ENCODE measurements at regions not wholly inside any gene's neighbourhood (a gene's known extent, or its start where the extent isn't known, plus 50 kb on each side); places are given as distances from the start of the nearest gene placed in this dataset.
A peak's percentile ranks its signal among the peaks of the same experiment; 100 is the strongest.

- Histone ChIP-seq H3K36me3 (replicated peaks) (no peaks in the 10 kb centered on the region), H3K4me3 (ENCODE audit: low read depth, low read length) (peak overlapping the region; percentile 31), H3K27ac (no peak overlapping the region), H3K27me3 (replicated peaks) (no peaks in the 10 kb centered on the region)
- TF ChIP-seq, protein P1, sequence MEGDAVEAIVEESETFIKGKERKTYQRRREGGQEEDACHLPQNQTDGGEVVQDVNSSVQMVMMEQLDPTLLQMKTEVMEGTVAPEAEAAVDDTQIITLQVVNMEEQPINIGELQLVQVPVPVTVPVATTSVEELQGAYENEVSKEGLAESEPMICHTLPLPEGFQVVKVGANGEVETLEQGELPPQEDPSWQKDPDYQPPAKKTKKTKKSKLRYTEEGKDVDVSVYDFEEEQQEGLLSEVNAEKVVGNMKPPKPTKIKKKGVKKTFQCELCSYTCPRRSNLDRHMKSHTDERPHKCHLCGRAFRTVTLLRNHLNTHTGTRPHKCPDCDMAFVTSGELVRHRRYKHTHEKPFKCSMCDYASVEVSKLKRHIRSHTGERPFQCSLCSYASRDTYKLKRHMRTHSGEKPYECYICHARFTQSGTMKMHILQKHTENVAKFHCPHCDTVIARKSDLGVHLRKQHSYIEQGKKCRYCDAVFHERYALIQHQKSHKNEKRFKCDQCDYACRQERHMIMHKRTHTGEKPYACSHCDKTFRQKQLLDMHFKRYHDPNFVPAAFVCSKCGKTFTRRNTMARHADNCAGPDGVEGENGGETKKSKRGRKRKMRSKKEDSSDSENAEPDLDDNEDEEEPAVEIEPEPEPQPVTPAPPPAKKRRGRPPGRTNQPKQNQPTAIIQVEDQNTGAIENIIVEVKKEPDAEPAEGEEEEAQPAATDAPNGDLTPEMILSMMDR (IDR thresholded peaks at IDR 0.05; ENCODE audit: low read depth, low read length, missing control alignments): no peak
- DNase-seq: no peak
- in situ Hi-C loops (cut with HindIII; ENCODE audit: low pct_ligation_motif_present, low sequenced_read_pairs): no loop called here
Measured at GRCh38 chr2:199603721-199604291, 146.1 kb upstream of the SATB2 start.

- no peaks in the 10 kb centered on the region for H3K36me3 ChIP-seq (replicated peaks)
- H3K4me3 ChIP-seq (ENCODE audit: low read depth, low read length): no peak overlapping the region
- no peaks in the 10 kb centered on the region for H3K27me3 ChIP-seq (replicated peaks)
- H3K27ac ChIP-seq: no peak overlapping the region
- in situ Hi-C loops (cut with HindIII; ENCODE audit: low pct_ligation_motif_present, low sequenced_read_pairs): no loop called here
- TF ChIP-seq, protein P1 (IDR thresholded peaks at IDR 0.05; ENCODE audit: low read depth, low read length, missing control alignments): no peak
- DNase-seq: no peak
Measured at GRCh38 chr2:199602896-199603717, 145.4 kb upstream of the SATB2 start.

DNA sequence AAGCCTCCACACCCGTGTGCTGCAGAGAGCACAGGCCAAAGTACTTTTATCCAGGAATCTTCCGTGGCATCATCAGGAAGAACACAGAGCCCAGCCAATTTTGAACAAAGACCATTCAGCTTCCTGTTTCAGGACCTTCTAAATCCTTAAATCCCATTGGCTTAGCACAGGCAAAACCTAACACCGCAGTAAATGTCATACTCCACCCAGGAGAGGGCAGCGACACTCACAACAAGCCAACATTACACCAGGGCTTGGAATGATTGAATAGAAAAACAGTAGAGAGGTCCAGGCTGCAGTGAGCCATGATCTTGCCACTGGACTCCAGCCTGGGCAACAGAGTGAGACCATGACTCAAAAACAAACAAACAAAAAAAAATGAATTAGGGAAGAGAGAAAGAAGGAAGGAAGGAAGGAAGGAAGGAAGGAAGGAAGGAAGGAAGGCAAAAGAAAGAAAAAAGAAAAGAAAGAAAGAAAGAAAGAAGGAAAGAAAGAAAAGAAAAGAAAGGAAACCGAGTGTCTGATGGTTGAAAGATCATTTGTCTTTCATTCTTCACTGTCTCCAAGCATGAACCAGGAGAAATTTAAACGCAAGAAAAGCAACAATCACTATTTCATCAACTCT is 144.6 kb upstream of the SATB2 start:
- Histone ChIP-seq H3K27me3 (replicated peaks) (no peaks in the 10 kb centered on the region), H3K4me3 (ENCODE audit: low read depth, low read length) (no peak overlapping the region), H3K27ac (no peak overlapping the region), H3K36me3 (replicated peaks) (no peaks in the 10 kb centered on the region)
- no peak for DNase-seq
- TF ChIP-seq, protein P1 (IDR thresholded peaks at IDR 0.05; ENCODE audit: low read depth, low read length, missing control alignments): peak; percentile 37
- in situ Hi-C loops (cut with HindIII; ENCODE audit: low pct_ligation_motif_present, low sequenced_read_pairs): no loop called here

DNA sequence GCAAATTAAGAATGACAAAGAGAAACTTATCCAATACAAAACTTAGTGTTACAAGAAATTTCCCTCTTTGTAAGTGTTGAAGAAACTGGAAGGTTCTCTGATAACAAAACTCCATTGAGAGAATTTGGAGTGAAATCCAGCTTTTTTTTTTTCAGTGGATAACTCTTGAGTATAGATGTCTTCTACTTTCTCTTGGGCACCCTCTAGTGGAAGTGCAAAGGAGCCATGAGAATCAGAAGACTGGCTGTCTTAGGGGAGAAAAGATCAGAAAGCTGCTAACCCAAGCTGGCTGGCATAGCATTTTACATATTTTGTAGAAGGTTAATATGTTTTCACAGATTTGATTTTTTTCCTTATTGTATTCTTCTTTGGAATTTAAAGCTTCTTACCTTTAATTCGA is 138.8 kb upstream of the SATB2 start:
- DNase-seq: peak; percentile 18
- TF ChIP-seq, protein P1 (IDR thresholded peaks at IDR 0.05; ENCODE audit: low read depth, low read length, missing control alignments): peak; percentile 63
- H3K4me3 ChIP-seq (ENCODE audit: low read depth, low read length): no peak overlapping the region
- H3K27ac ChIP-seq: no peak overlapping the region
- H3K36me3 ChIP-seq (replicated peaks): no peaks in the 10 kb centered on the region
- H3K27me3 ChIP-seq (replicated peaks): no peaks in the 10 kb centered on the region
- in situ Hi-C loops (cut with HindIII; ENCODE audit: low pct_ligation_motif_present, low sequenced_read_pairs): no loop called here

- H3K4me3 ChIP-seq (ENCODE audit: low read depth, low read length): no peak overlapping the region
- no peak overlapping the region for H3K27ac ChIP-seq
- in situ Hi-C loops (cut with HindIII; ENCODE audit: low pct_ligation_motif_present, low sequenced_read_pairs): no loop called here
- H3K36me3 ChIP-seq (replicated peaks): no peaks in the 10 kb centered on the region
- no peak for DNase-seq
- no peaks in the 10 kb centered on the region for H3K27me3 ChIP-seq (replicated peaks)
- TF ChIP-seq, protein P1 (IDR thresholded peaks at IDR 0.05; ENCODE audit: low read depth, low read length, missing control alignments): no peak
Measured at GRCh38 chr2:199594443-199594842, 136.7 kb upstream of the SATB2 start.
